ENCODE measurements at regions not wholly inside any gene's neighbourhood (a gene's known extent, or its start where the extent isn't known, plus 50 kb on each side); places are given as distances from the start of the nearest gene placed in this dataset.
A peak's percentile ranks its signal among the peaks of the same experiment; 100 is the strongest.
"Not testable (repeated sequence)": the region's sequence is repeated elsewhere in the genome, so short reads cannot be mapped to it uniquely, and the experiment has no call there.

DNA sequence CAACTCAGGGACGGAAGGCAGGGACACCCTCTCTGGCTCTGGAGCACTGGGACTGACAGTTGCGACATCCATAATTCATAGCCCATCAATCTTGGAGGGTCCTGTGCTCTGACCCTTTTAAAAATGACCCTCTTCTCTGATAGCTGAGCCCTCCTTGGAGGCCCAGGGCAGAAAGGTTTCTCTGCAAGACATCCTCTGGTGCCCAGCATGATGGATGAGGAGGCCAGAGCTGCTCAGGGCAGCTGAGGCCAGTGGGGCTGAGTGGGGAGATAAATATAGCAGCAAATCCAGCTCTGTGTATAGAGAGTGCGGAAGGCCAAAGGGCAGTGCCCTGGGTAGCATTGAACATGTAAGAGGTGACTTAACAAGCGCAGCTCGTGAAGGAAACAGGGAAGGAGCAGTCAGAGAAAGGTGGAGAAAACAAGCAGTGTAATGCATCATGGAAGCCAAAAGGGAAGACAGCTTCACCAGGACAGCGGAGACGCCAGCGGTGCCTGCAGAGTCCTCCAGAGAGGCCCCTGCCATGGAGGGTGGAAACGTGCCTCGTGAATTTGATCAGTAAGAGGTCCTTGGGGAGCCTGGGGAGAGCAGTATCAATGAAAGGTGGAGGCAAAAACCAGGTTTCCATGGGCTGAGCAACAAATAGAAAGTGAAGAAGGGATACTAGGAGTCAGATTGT, 50.4 kb upstream of the FMOD start:
- DNase-seq, result no peak

GRCh38 chr1:203402152-203402551, 51.2 kb upstream of the FMOD start:
- no peak for DNase-seq

- no peak for DNase-seq
Measured at GRCh38 chr1:203402629-203403337, 51.9 kb upstream of the FMOD start.

GRCh38 chr1:203403586-203403985, 52.7 kb upstream of the FMOD start:
- no peak for DNase-seq

- no peak for DNase-seq
Measured at GRCh38 chr1:203404546-203404945, 53.6 kb upstream of the FMOD start.

- DNase-seq, result no peak
Measured at GRCh38 chr1:203405703-203406438, 54.9 kb upstream of the FMOD start.

- no peak for DNase-seq
Measured at GRCh38 chr1:203406446-203407045, 55.6 kb upstream of the FMOD start.

DNA sequence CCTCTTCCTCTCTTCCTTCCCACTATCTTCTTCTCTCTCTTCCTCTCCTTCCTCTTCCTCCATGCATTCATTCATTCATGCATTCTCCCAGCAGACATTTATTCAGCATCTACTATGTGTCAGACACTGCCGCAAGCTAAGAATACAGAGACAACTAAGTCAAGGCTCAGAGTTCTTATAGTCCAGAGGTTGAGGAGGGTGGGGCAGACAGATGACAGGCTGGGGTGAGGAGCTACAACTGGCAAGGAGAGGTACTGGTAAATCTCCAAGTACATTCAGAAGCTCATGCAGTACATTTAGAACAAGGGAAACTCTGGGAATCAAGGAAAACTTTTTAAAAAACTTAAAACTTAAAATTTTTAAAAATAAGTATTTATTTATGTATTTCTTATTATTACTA, 56.4 kb upstream of the FMOD start:
- no peak for DNase-seq

DNA sequence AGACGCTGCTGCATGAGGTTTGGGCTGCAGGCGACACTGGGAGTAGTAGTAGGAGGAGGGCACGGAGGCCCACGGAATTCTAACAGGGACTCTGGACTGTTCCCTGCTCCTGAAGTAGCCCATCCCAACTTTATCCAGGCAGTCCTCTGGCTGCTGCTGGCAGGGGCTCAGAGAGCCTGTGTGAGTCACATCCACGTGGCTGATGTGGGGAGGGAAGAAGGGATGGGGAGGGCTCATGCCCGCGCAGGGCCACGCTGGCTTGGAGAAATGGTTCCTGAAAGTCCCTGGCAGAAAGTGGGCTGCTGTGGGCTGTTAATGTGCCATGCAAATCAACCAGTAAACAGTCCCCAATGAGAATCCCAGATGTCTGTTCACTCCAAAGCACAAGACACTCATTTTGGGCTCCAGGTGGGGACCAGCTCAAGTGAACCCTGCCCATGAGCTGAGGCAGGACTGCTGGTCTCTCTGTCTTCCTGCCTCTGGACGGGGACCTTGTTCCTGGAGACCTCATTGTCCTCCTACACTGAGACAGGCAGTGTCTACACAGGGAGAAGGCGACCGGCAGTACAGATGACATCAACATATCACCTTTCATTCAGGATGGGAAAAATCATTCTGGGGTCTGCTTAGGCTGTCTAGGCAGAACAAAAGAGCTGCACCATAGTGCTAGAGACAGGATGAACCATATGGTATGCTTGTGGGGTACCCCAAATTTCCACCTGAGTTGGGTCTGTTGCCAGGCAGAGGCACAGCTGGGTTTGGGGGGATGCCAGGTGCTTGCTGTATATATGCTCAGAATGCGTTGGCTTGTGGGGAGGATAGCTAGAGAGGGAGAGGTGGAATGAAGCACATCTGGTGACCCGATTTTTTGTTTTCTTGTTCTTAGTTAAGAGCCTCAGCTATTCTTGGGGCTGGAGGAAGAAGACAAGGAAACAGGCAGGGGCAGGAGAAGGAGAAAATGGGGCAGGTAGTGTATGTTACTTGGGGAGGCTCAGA, 57.9 kb upstream of the FMOD start:
- peak; percentile 75 for DNase-seq

- DNase-seq, result no peak
Measured at GRCh38 chr1:203410182-203410900, 59.4 kb upstream of the FMOD start.

DNA sequence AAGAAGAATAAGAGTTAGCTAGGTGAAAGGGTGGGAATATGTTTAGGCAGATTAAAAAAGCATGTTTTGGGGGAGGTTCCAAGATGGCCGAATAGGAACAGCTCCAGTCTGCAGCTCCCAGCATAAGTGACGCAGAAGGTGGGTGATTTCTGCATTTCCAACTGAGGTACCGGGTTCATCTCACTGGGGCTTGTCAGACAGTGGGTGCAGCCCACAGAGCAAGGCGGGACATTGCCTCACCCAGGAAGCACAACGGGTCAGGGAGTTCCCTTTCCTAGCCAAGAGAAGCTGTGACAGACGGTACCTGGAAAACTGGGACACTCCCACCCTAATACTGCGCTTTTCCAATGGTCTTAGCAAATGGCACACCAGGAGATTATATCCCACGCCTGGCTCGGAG, 60.5 kb upstream of the FMOD start:
- not testable (repeated sequence) for DNase-seq

DNA sequence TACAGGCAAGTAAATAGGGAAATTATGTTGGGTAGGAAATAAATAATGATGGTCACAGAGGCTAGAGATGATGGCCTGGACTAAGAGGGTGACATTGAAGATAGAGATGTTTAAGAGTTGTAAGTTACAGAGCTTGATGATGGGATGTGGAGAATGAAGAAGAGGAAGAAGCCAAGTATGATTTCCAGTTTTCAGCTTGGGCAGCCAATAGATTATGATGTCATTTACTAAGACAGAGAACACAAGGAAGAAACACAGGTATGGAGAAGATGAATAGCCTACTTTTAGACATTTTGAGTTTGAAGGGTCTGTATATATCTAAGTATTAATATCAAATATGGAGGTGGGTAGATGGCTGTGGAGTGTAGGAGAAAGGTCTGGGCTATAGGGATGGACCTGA, 56.0 kb upstream of the PRELP start:
- DNase-seq, result no peak

- DNase-seq, result no peak
Measured at GRCh38 chr1:203420263-203420662, 55.3 kb upstream of the PRELP start.

DNA sequence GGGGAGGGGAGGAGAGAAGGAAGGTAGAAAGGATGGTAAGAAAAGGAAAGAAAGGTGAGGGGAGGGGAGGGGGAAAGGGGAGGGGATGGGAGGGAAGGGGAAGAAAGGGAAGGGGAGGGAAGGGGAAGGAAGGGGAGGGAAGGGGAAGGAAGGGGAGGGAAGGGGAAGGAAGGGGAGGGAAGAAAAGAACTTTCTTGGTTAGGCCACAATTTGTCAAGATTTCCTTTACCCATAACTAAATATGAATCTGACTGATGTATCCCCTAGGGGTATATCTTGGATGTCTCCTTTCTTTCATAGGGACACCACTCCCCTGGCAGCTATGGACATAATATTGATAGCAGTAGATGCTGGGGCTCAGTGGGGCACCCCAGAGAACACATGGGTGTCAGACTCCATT, 54.4 kb upstream of the PRELP start:
- no peak for DNase-seq

- DNase-seq, result no peak
Measured at GRCh38 chr1:203422116-203422515, 53.5 kb upstream of the PRELP start.

DNA sequence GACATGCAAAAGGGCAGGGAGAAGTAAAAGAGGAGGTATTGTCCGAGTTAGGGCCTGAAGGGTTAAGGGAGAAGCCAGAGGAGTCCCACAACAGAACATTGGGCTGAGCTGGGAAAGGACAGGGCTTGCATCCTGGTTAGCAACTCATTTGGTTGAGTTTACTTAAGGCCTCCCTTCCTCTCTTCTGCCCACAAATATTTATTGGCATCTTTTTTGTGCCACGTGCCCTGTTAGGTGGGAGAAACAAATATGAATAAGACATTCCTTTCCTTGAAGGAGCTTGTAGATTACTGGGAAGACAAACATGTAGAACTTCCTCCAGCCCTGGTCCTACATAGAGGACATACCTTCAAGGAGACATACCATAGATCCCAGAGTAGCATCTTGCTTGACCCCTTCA, 53.0 kb upstream of the PRELP start:
- DNase-seq, result no peak

DNA sequence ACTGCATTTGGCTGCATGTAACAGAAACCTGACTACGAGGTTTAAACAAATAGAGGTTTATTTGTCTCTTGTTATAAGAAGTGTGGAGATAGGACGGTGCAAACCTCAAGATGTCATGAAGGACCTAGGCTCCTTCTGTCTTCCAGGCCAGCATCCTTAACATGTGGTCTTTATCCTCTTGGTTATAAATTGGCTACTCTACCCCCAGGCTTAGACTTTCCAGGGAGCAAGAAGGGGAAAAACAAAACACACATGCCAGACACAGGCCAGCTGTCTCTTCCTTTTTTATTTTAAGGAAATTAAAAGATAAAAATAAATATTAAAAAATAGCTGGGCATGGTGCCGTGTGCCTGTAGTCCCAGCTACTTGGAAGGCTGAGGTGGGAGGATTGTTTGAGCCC, 51.3 kb upstream of the PRELP start:
- DNase-seq, result no peak

- no peak for DNase-seq
Measured at GRCh38 chr1:203424861-203425662, 50.5 kb upstream of the PRELP start.

DNA sequence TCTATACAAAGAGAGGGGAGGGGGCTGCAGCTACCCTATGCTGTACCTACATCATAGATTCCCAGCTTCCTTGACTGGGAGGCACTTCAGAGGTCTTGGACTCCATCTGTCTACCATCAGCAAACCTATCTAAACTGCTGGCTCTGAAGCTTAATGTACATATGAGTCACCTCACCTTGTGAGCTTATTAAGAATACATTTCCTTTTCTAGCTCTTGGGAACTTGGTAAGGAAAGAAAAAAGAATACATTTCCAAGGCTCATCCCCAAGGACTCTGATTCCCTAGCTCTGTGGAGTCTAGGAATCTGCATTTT, 50.0 kb upstream of the PRELP start:
- DNase-seq, result no peak
